ENCODE measurements at regions not wholly inside any gene's neighbourhood (a gene's known extent, or its start where the extent isn't known, plus 50 kb on each side); places are given as distances from the start of the nearest gene placed in this dataset.
"Not testable (repeated sequence)": the region's sequence is repeated elsewhere in the genome, so short reads cannot be mapped to it uniquely, and the experiment has no call there.

DNA sequence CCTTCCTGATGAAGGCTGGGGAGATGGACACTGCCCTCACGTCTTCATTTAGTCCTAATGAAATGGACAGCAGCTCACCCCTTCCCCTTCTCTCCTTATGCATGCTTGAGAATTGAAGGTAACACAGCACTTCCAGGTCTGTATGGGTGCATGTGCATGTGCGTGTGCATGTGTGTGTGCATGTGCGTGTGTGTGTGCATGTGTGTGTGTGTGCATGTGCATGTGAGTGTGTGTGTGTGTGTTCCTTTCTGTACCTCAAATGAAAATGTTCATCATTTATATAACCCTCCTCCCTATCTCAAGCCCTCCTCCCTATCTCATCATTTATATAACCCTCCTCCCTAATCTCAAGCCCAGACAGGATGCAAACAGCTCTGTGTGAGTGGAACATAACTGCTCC lies 444.8 kb downstream of the MAT2B start:
- H3K9me3 ChIP-seq = no peaks in the 10 kb centered on the region
- no peak for DNase-seq
- intact Hi-C loops (cut with DNase I) = no loop called here
- H3K36me3 ChIP-seq = no peaks in the 10 kb centered on the region
- H3K4me1 ChIP-seq = no peaks in the 10 kb centered on the region
- H3K27ac ChIP-seq = no peak overlapping the region
- no peaks in the 10 kb centered on the region for H3K27me3 ChIP-seq
- H3K4me3 ChIP-seq (replicated peaks in 1 of 3) = no peak overlapping the region
- TF ChIP-seq POLR2A (IDR thresholded peaks at IDR 0.05) (no peak), CTCF (IDR thresholded peaks at IDR 0.05) (no peak)
- 64 to 80% methylated on average over 3 of the region's 3 CpGs for WGBS, 2 donors

DNA sequence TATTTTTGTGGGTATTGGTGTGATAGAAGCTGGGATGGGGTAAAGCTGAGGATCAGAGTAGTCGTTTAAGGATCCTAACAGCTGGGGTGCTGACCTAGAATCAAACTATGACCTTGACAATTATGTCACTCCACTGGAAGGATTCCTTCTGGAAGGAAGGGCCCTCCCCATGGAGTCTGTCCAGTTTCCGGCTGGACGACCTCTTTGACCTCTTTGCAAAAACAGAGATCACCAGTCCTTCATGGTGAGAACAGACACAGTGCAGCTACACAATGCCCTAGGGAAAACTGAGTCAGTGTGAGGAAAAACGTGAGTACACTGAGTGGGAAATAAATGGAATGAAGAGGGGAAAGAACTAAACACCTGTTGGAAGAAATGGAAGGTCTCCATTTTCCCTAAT lies 445.6 kb downstream of the MAT2B start:
- intact Hi-C loops (cut with DNase I) = no loop called here
- WGBS, 2 donors = 58 to 67% methylated on average over 4 of the region's 4 CpGs
- Histone ChIP-seq H3K36me3 (no peaks in the 10 kb centered on the region), H3K27me3 (no peaks in the 10 kb centered on the region), H3K4me3 (replicated peaks in 1 of 3) (no peak overlapping the region), H3K9me3 (no peaks in the 10 kb centered on the region), H3K27ac (no peak overlapping the region), H3K4me1 (no peaks in the 10 kb centered on the region)
- TF ChIP-seq CTCF (IDR thresholded peaks at IDR 0.05) = no peak
- no peak for TF ChIP-seq POLR2A (IDR thresholded peaks at IDR 0.05)
- no peak for DNase-seq

- TF ChIP-seq POLR2A (IDR thresholded peaks at IDR 0.05) (no peak), CTCF (IDR thresholded peaks at IDR 0.05) (no peak)
- 71 to 73% methylated on average over 8 of the region's 8 CpGs for WGBS, 2 donors
- no peaks in the 10 kb centered on the region for H3K9me3 ChIP-seq
- no peak overlapping the region for H3K4me3 ChIP-seq (replicated peaks in 1 of 3)
- no peaks in the 10 kb centered on the region for H3K27me3 ChIP-seq
- H3K36me3 ChIP-seq = no peaks in the 10 kb centered on the region
- no peaks in the 10 kb centered on the region for H3K4me1 ChIP-seq
- DNase-seq = no peak
- H3K27ac ChIP-seq = no peak overlapping the region
- intact Hi-C loops (cut with DNase I) = no loop called here
These were observed 448.5 kb downstream of the MAT2B start for GRCh38 chr5:163953901-163954300.

DNA sequence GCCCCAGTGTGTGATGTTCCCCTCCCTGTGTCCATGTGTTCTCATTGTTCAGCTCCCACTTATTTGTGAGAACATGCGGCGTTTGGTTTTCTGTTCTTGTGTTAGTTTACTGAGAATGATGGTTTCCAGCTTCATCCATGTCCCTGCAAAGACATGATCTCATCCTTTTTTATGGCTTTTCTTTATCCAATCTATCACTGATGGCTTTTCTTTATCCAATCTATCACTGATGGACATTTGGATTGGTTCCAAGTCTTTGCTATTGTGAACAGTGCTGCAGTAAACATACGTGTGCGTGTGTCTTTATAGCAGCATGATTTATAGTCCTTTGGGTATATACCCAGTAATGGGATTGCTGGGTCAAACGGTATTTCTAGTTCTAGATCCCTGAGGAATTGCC lies 455.8 kb downstream of the MAT2B start:
- WGBS, 2 donors = 90 to 93% methylated on average over 5 of the region's 5 CpGs
- intact Hi-C loops (cut with DNase I); H3K4me3 ChIP-seq (replicated peaks in 1 of 3); H3K4me1 ChIP-seq; DNase-seq; H3K9me3 ChIP-seq; H3K36me3 ChIP-seq; H3K27ac ChIP-seq; H3K27me3 ChIP-seq: not testable (repeated sequence)

DNA sequence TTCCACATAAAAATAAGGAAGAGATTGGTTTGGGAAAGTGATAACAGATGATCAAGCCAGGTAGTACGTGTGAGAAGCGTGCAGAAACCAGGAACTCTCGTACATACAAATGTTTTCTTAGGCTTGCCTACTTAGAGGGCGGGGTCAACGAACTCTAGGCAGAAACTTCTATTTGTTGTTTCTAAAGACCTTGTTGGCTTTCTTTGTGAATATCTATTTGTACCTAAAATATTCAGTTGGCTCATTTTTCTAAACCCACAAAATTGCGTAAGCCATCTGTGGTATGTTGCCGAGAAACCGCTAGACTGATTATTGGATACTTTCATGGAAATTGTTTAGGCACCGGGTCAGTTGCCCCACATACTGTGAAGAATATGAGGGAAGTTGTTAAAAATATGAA lies 458.5 kb downstream of the MAT2B start:
- Histone ChIP-seq H3K27ac (no peak overlapping the region), H3K36me3 (no peaks in the 10 kb centered on the region), H3K27me3 (no peaks in the 10 kb centered on the region), H3K9me3 (no peaks in the 10 kb centered on the region), H3K4me3 (replicated peaks in 1 of 3) (no peak overlapping the region), H3K4me1 (no peaks in the 10 kb centered on the region)
- intact Hi-C loops (cut with DNase I) = no loop called here
- TF ChIP-seq POLR2A (IDR thresholded peaks at IDR 0.05) (no peak), CTCF (IDR thresholded peaks at IDR 0.05) (no peak)
- no peak for DNase-seq
- 81 to 83% methylated on average over 9 of the region's 9 CpGs for WGBS, 2 donors

DNA sequence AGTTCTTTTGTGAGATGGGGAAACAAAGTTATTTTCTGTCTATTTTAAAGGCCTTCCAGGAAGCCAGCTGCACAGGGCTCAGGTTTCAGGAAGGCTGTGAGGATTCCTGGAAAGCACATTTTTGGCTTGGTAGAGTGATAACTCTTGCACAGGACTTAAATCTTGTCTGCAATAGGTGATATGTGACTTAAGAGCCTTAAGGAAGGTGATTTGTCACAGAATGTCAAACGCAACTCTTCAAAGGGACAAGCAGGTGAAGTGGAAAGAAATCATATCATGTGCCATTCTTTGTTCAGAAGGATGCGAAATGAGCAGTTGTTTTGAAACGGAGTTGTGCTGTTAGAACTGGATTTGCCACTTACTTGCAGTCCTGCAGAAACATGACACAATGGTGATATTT lies 459.3 kb downstream of the MAT2B start:
- no peaks in the 10 kb centered on the region for H3K9me3 ChIP-seq
- H3K27ac ChIP-seq = no peak overlapping the region
- 63 to 64% methylated on average over 3 of the region's 3 CpGs for WGBS, 2 donors
- H3K4me3 ChIP-seq (replicated peaks in 1 of 3) = no peak overlapping the region
- H3K27me3 ChIP-seq = no peaks in the 10 kb centered on the region
- no peaks in the 10 kb centered on the region for H3K36me3 ChIP-seq
- no peak for DNase-seq
- no peak for TF ChIP-seq POLR2A (IDR thresholded peaks at IDR 0.05)
- intact Hi-C loops (cut with DNase I) = no loop called here
- no peaks in the 10 kb centered on the region for H3K4me1 ChIP-seq

All from thyroid gland (tissue), 4 donors.